HepG2 (cell line): ENCODE measurements at regions not wholly inside any gene's neighbourhood (a gene's known extent, or its start where the extent isn't known, plus 50 kb on each side); places are given as distances from the start of the nearest gene placed in this dataset.

ENCODE experiments used
- BRD4 ChIP-seq: sonication (generic); formaldehyde crosslinking; IDR thresholded peaks from 2 replicates; pipeline ENCODE4 v1.4.0; 2020; ENCODE audit warnings: missing genetic modification reagents
- CHD4 ChIP-seq: fragments of 200-600 bp; sonication (generic); IDR thresholded peaks from 2 replicates; pipeline ENCODE4 v1.7.0; 2017; ENCODE audit warnings: mild to moderate bottlenecking, low read length, borderline replicate concordance
- ERF ChIP-seq: IDR thresholded peaks from 2 replicates; pipeline ENCODE4 v1.6.1; 2018; ENCODE audit warnings: missing biosample characterization, missing genetic modification reagents
- HOXA7 ChIP-seq: sonication (generic); formaldehyde crosslinking; IDR thresholded peaks from 2 replicates; pipeline ENCODE4 v1.8.1; 2022; ENCODE audit warnings: mild to moderate bottlenecking, missing genetic modification reagents, moderate library complexity
- PAWR ChIP-seq: sonication (generic); formaldehyde crosslinking; IDR thresholded peaks from 2 replicates; pipeline ENCODE4 v1.4.0; 2020; ENCODE audit warnings: missing genetic modification reagents, mild to moderate bottlenecking, borderline replicate concordance
- SP2 ChIP-seq: sonication (generic); formaldehyde crosslinking; IDR thresholded peaks from 2 replicates; pipeline ENCODE4 v1.5.1; 2020; ENCODE audit warnings: mild to moderate bottlenecking, missing genetic modification reagents
- ZFP62 ChIP-seq: sonication (generic); formaldehyde crosslinking; IDR thresholded peaks from 2 replicates; pipeline ENCODE4 v1.4.0; 2020; ENCODE audit warnings: missing genetic modification reagents
- ZNF251 ChIP-seq: sonication (generic); formaldehyde crosslinking; IDR thresholded peaks from 2 replicates; pipeline ENCODE4 v1.9.0; 2021; ENCODE audit warnings: mild to moderate bottlenecking, missing genetic modification reagents
- TF ChIP-seq, protein P1 (sequence below): sonication (generic); formaldehyde crosslinking; IDR thresholded peaks from 2 replicates; pipeline ENCODE4 v1.5.0; 2020; ENCODE audit warnings: missing genetic modification reagents, mild to moderate bottlenecking, borderline replicate concordance
- TF ChIP-seq, protein P2 (sequence below): sonication (generic); formaldehyde crosslinking; IDR thresholded peaks from 2 replicates; pipeline ENCODE4 v1.4.0; 2020; ENCODE audit warnings: missing genetic modification reagents, mild to moderate bottlenecking, borderline replicate concordance
- TF ChIP-seq, protein P3 (sequence below): sonication (generic); formaldehyde crosslinking; IDR thresholded peaks from 2 replicates; pipeline ENCODE4 v1.4.0; 2020; ENCODE audit warnings: mild to moderate bottlenecking, missing genetic modification reagents
- TF ChIP-seq, protein P4 (sequence below): fragments of 450-650 bp; IDR thresholded peaks from 2 replicates; pipeline ENCODE4 v1.6.1; 2016

DNA sequence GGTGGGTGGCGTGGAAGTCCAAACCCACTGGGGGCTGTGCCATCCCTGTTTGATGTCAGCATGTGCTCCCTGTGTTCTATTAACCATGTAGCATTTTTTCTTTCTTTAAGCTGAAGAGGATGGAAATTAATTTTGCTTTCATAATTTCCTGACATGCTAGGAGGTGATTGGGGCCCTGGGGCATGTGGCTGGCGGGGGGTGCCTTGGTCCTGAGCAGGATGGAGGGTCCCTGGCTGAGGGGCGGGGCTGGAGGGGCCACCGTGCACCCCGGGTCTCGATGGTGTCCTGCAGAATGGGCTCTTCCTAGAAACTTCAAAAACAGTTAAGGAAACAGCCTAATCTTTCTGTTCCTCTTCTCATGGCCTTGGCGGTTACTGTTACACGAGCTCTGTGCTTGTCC lies 69.3 kb upstream of the IRX4 start (continued):
- TF ChIP-seq, protein P1, sequence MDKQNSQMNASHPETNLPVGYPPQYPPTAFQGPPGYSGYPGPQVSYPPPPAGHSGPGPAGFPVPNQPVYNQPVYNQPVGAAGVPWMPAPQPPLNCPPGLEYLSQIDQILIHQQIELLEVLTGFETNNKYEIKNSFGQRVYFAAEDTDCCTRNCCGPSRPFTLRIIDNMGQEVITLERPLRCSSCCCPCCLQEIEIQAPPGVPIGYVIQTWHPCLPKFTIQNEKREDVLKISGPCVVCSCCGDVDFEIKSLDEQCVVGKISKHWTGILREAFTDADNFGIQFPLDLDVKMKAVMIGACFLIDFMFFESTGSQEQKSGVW (CRISPR knock-in tag): no peak
- TF ChIP-seq ERF (CRISPR knock-in tag) (no peak), BRD4 (CRISPR knock-in tag) (no peak), SP2 (CRISPR knock-in tag) (no peak), ZNF251 (CRISPR knock-in tag) (no peak), HOXA7 (no peak), PAWR (CRISPR knock-in tag) (no peak), ZFP62 (no peak), CHD4 (no peak)
- TF ChIP-seq, protein P2, sequence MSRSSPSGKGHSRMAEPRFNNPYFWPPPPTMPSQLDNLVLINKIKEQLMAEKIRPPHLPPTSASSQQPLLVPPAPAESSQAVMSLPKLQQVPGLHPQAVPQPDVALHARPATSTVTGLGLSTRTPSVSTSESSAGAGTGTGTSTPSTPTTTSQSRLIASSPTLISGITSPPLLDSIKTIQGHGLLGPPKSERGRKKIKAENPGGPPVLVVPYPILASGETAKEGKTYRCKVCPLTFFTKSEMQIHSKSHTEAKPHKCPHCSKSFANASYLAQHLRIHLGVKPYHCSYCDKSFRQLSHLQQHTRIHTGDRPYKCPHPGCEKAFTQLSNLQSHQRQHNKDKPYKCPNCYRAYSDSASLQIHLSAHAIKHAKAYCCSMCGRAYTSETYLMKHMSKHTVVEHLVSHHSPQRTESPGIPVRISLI (CRISPR knock-in tag): no peak
- TF ChIP-seq, protein P3, sequence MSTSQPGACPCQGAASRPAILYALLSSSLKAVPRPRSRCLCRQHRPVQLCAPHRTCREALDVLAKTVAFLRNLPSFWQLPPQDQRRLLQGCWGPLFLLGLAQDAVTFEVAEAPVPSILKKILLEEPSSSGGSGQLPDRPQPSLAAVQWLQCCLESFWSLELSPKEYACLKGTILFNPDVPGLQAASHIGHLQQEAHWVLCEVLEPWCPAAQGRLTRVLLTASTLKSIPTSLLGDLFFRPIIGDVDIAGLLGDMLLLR (CRISPR knock-in tag): no peak
- TF ChIP-seq, protein P4, sequence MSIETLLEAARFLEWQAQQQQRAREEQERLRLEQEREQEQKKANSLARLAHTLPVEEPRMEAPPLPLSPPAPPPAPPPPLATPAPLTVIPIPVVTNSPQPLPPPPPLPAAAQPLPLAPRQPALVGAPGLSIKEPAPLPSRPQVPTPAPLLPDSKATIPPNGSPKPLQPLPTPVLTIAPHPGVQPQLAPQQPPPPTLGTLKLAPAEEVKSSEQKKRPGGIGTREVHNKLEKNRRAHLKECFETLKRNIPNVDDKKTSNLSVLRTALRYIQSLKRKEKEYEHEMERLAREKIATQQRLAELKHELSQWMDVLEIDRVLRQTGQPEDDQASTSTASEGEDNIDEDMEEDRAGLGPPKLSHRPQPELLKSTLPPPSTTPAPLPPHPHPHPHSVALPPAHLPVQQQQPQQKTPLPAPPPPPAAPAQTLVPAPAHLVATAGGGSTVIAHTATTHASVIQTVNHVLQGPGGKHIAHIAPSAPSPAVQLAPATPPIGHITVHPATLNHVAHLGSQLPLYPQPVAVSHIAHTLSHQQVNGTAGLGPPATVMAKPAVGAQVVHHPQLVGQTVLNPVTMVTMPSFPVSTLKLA: no peak
